AG09309 (cell line): ENCODE measurements at regions not wholly inside any gene's neighbourhood (a gene's known extent, or its start where the extent isn't known, plus 50 kb on each side); places are given as distances from the start of the nearest gene placed in this dataset.

Experiments used
- DNase-seq: peaks from one replicate; pipeline ENCODE4 v3.0.0-alpha.2; 2010; ENCODE audit warnings: low read depth
- H3K4me3 ChIP-seq: 2 replicates; pipeline ENCODE4 v1.5.1; 2011; ENCODE audit warnings: mild to moderate bottlenecking, low read depth, low read length, moderate library complexity; ENCODE audit not compliant: control insufficient read depth
- TF ChIP-seq, protein P1 (sequence below): IDR thresholded peaks from 2 replicates; pipeline ENCODE4 v1.5.1; 2011; ENCODE audit warnings: mild to moderate bottlenecking, low read depth, low read length, inconsistent platforms; ENCODE audit not compliant: insufficient read depth, control insufficient read depth; ENCODE audit errors: missing control alignments

DNA sequence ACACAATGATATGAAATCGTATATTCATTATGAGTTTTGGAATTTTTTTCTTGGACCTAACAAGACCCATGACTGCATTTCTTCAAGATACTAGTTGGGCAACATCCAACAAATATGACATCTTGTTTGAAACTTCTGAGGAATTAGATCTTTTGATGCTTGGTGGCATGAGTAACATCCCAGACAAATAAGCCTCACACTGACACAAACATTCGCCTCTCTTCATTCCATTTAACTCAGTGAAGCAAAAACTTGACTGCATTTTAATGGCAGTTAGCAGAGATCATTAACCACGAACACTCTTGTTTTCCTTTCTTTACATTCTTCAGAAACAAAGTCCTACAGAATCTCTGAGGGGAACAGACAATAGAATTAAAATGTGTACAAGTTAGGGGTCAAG lies 758.3 kb downstream of the C12orf50 start:
- H3K4me3 ChIP-seq, result no peak overlapping the region
- DNase-seq, result no peak
- TF ChIP-seq, protein P1, sequence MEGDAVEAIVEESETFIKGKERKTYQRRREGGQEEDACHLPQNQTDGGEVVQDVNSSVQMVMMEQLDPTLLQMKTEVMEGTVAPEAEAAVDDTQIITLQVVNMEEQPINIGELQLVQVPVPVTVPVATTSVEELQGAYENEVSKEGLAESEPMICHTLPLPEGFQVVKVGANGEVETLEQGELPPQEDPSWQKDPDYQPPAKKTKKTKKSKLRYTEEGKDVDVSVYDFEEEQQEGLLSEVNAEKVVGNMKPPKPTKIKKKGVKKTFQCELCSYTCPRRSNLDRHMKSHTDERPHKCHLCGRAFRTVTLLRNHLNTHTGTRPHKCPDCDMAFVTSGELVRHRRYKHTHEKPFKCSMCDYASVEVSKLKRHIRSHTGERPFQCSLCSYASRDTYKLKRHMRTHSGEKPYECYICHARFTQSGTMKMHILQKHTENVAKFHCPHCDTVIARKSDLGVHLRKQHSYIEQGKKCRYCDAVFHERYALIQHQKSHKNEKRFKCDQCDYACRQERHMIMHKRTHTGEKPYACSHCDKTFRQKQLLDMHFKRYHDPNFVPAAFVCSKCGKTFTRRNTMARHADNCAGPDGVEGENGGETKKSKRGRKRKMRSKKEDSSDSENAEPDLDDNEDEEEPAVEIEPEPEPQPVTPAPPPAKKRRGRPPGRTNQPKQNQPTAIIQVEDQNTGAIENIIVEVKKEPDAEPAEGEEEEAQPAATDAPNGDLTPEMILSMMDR, result no peak

DNA sequence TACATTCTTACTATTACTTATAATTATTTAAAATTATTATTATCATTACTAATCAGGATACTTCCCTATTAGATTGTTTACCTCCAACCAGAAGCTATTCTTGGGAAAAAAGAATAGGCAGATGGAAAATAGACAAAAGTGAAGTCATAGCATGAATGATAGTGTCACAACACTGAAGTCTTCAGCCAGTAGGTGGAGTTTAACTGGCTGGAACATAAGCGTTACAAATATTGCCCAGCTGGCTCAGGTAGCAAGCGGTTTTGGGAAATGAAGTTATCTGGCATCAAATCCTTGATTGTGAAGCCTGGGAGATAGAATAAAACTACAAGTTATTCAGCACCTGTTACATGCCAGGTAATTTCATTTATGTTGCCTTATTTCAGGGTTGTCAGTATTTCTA lies 762.9 kb downstream of the C12orf50 start:
- DNase-seq, result no peak
- TF ChIP-seq, protein P1, result no peak
- no peak overlapping the region for H3K4me3 ChIP-seq

DNA sequence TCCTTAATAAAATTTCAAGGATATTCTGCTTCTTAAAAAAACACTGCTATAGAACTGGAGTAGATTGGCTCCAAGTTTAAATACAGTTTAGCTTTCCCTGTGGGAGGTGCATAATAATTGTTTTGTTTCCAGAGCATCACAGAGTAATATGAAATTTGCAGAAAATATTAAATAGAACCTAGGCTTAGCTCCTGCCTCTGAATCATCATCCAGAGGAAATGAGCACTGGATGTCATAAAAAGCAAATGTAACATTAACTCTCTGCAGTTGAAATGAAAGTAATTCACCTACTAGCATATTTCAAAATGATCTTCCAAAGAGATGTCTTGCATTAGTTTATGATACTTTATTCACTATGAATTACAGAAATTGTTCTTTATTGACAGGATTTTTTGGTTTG lies 769.8 kb downstream of the C12orf50 start:
- DNase-seq, result no peak
- TF ChIP-seq, protein P1, result no peak
- no peak overlapping the region for H3K4me3 ChIP-seq

DNA sequence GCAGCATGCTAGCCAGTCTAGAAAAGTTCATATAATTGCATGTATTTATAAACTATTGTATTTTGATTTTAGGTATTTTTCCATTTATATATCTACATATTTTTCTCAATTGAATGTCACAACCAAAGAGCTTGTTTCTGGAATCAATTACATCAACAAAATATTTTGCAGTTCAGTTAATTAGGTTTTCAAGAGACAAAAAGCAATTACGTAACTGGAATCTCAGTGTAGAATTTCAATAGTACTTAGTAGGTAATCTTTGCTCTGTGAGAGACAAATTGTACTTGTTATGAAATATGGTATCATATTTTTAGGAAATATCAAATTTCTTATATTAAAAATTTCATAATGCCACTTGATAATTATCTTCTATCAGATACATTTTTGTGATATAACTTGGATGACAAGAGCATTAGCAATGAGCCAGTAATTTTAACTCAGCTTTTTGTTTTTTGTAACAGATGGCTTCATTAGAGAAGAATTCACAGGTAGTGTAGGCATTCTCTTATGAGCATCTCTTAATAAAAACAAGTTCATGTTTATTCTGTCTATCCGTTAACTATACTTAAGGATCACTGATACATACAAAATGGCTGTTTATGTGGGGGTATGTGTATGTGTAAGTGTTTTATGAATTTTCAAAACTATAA lies 774.7 kb downstream of the C12orf50 start:
- TF ChIP-seq, protein P1, result no peak
- DNase-seq, result no peak
- no peak overlapping the region for H3K4me3 ChIP-seq

DNA sequence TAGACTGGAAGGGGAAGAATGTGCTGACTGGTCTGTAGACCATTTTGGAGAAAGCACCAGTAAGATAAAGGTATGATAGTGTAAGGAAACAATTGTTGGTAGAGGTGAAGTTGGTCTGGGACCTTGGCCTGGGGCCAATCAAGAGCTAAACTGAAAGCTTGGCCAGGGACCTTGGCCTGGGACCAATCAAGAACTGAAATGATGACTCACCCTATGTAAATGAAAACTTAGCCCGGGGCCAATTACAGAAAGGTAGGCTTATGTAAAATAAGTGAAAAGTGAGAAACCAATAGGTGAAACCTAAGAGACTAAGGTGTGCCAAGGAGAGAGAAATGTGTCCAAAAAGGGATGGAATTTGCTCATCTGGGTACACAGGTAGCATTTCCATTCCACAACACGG lies 776.0 kb downstream of the C12orf50 start:
- DNase-seq, result no peak
- TF ChIP-seq, protein P1, result no peak

DNA sequence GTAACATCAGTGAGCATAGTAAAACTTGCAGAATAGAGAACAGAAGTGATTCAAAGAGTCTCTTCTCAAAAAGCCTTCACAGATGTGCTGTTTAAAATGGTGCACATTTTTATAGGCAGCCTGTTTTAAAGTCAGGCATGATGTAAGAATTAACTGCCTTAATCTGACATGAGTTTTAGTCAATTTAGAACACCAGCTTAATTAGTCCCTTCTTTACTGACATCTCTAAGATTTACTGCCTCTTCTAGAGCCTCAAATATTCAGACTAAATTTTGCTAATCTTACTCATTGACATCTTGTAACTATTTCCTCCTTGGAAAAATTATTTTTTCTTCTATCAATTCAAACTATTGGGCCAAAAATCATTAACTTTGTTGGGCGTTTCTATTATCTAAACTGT lies 782.5 kb downstream of the C12orf50 start:
- no peak for DNase-seq
- TF ChIP-seq, protein P1, result no peak
- no peak overlapping the region for H3K4me3 ChIP-seq

More for the DNA sequence above, 776.0 kb downstream of the C12orf50 start:
- H3K4me3 ChIP-seq, result no peak overlapping the region
